ENCODE measurements at regions not wholly inside any gene's neighbourhood (a gene's known extent, or its start where the extent isn't known, plus 50 kb on each side); places are given as distances from the start of the nearest gene placed in this dataset.

DNA sequence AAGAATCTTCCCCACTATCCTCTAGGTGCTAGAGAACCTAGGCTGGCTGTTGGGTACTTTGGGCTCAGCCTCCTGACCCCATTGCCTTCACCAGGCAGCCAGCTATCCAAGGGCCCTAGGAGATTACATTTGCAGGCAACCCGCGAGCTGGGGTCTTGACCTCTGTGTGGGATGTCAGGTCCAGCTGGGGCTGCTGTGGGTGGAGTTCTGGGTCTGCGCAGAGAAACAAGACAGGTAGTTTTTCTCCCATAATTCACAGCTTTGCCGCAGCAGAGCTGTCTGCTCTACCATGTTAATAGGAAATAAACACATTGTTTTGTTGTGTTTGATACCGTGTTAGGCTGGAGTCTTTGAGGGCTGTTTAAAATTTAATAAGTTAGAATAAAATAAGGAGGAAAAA is 142.8 kb upstream of the PLET1 start:
- FAIRE-seq (no peak), DNase-seq (ENCODE audit: low spot score) (no peak), ATAC-seq (no peak)
- ChIA-PET CTCF (ENCODE audit: low intra/inter-chr PET ratio, low total read pairs) (no interaction called here), POLR2A (no interaction called here)
- Histone ChIP-seq H3K4me3 (replicated peaks in 1 of 3; ENCODE audit: insufficient read depth in 1 of 3, low read depth in 2 of 3, low read length in 3 of 3) (no peak overlapping the region), H3K4me1 (ENCODE audit: insufficient read depth, low read length) (peaks cover 2% of the 10 kb centered on the region), H3K9ac (ENCODE audit: insufficient read depth, low read depth, low read length) (no peak overlapping the region), H3K9me3 (ENCODE audit: low read length) (no peaks in the 10 kb centered on the region), H3K79me2 (ENCODE audit: insufficient read depth, low read length) (no peaks in the 10 kb centered on the region), H3K27ac (ENCODE audit: extremely low read length, insufficient read depth, low read length) (no peak overlapping the region), H2AFZ (ENCODE audit: low read length) (no peak overlapping the region), H3K27me3 (ENCODE audit: control insufficient read depth in 1 of 2, insufficient read depth in 2 of 2, low read length in 2 of 2) (no peaks in the 10 kb centered on the region), H3K4me2 (ENCODE audit: low read depth, low read length) (no peak overlapping the region), H3K36me3 (replicated peaks in 1 of 2; ENCODE audit: control insufficient read depth in 1 of 2, insufficient read depth in 2 of 2, low read length in 2 of 2) (no peaks in the 10 kb centered on the region), H4K20me1 (ENCODE audit: insufficient read depth, low read length) (no peaks in the 10 kb centered on the region)
- no peak for TF ChIP-seq ARNT2 (CRISPR knock-in tag; IDR thresholded peaks at IDR 0.05; ENCODE audit: low read depth)
- WGBS (ENCODE audit: low lambda C conversion rate) = 23% methylated on average over 5 of the region's 5 CpGs
- no TSS peak for BruUV-seq (replicated peaks)
- intact Hi-C loops (cut with micrococcal nuclease; ENCODE audit: unreplicated experiment) = no loop called here
- in situ Hi-C loops (cut with HindIII; ENCODE audit: extremely low pct_ligation_motif_present, low pct_unique_long_range_greater_than_20kb) = no loop called here

DNA sequence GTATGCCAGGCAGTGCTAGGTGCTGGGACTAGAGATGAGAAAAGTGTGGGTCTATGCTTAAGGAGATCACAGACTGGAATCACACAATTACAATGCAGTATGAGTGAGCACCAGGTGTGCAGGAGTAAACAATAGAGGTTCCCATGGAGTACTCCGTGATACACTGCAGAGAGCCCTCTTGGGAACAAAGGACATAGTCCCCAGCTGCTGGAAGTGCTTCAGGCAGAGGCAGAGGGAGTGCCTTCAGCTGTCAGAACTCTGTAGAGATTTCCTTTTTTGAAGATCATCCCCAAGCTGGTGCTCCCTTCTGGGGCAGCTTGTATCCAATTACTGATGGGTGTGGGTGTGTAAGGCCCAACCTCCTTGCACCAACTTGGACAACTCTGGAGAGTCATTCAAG is 143.5 kb upstream of the PLET1 start:
- FAIRE-seq (no peak), ATAC-seq (no peak), DNase-seq (ENCODE audit: low spot score) (no peak)
- 0% methylated on average over 1 of the region's 1 CpG for WGBS (ENCODE audit: low lambda C conversion rate)
- Histone ChIP-seq H3K9ac (ENCODE audit: insufficient read depth, low read depth, low read length) (no peak overlapping the region), H3K4me3 (replicated peaks in 1 of 3; ENCODE audit: insufficient read depth in 1 of 3, low read depth in 2 of 3, low read length in 3 of 3) (no peak overlapping the region), H3K27ac (ENCODE audit: extremely low read length, insufficient read depth, low read length) (no peak overlapping the region), H3K36me3 (replicated peaks in 1 of 2; ENCODE audit: control insufficient read depth in 1 of 2, insufficient read depth in 2 of 2, low read length in 2 of 2) (no peaks in the 10 kb centered on the region), H4K20me1 (ENCODE audit: insufficient read depth, low read length) (no peaks in the 10 kb centered on the region), H3K4me1 (ENCODE audit: insufficient read depth, low read length) (no peaks in the 10 kb centered on the region), H3K4me2 (ENCODE audit: low read depth, low read length) (no peak overlapping the region), H3K79me2 (ENCODE audit: insufficient read depth, low read length) (no peaks in the 10 kb centered on the region), H3K9me3 (ENCODE audit: low read length) (no peaks in the 10 kb centered on the region), H2AFZ (ENCODE audit: low read length) (no peak overlapping the region), H3K27me3 (ENCODE audit: control insufficient read depth in 1 of 2, insufficient read depth in 2 of 2, low read length in 2 of 2) (peaks cover 0 to 6% of the 10 kb centered on the region in 2 experiments; a peak in 1 of 5 replicates)
- BruUV-seq (replicated peaks) = no TSS peak
- intact Hi-C loops (cut with micrococcal nuclease; ENCODE audit: unreplicated experiment) (no loop called here), in situ Hi-C loops (cut with HindIII; ENCODE audit: extremely low pct_ligation_motif_present, low pct_unique_long_range_greater_than_20kb) (no loop called here)
- TF ChIP-seq, protein P1, sequence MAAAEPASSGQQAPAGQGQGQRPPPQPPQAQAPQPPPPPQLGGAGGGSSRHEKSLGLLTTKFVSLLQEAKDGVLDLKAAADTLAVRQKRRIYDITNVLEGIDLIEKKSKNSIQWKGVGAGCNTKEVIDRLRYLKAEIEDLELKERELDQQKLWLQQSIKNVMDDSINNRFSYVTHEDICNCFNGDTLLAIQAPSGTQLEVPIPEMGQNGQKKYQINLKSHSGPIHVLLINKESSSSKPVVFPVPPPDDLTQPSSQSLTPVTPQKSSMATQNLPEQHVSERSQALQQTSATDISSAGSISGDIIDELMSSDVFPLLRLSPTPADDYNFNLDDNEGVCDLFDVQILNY (CRISPR knock-in tag; conservative IDR thresholded peaks at IDR 0.05) = no peak
- ChIA-PET CTCF (ENCODE audit: low intra/inter-chr PET ratio, low total read pairs) (no interaction called here), POLR2A (no interaction called here)

Measured in HepG2 (cell line).